ENCODE measurements at regions not wholly inside any gene's neighbourhood (a gene's known extent, or its start where the extent isn't known, plus 50 kb on each side); places are given as distances from the start of the nearest gene placed in this dataset.

DNA sequence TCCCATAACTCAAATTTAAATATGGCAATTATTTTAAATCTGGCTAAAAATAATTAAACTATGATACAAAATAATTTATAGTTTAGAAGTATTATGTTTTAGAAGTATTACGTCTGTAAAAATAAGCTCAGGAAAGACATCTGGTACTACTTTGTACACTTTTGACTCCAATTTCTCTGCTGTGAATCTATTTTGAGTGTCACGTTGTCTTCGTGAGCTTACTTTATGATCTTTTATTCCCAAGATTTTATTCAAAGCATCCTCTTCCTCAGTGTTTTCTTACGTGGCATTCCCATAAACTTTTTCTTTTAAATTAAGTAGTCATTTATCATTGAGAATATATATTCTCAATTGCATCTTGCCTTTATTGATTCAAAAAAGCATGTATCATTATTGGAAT, 223.3 kb upstream of the KCNJ16 start:
- in situ Hi-C loops (cut with MboI; ENCODE audit: low pct_unique_long_range_greater_than_20kb, low sequenced_read_pairs, unreplicated experiment), result no loop called here
- DNase-seq (ENCODE audit: low spot score), result no peak
- no peak for TF ChIP-seq CTCF (IDR thresholded peaks at IDR 0.05; ENCODE audit: extremely low read depth, insufficient read depth, missing control alignments)

GRCh38 chr17:69853541-69854224, 221.3 kb upstream of the KCNJ16 start:
- in situ Hi-C loops (cut with MboI; ENCODE audit: low pct_unique_long_range_greater_than_20kb, low sequenced_read_pairs, unreplicated experiment), result no loop called here

GRCh38 chr17:69854225-69854780, 220.7 kb upstream of the KCNJ16 start:
- in situ Hi-C loops (cut with MboI; ENCODE audit: low pct_unique_long_range_greater_than_20kb, low sequenced_read_pairs, unreplicated experiment), result no loop called here
- no peak for TF ChIP-seq CTCF (IDR thresholded peaks at IDR 0.05; ENCODE audit: extremely low read depth, insufficient read depth, missing control alignments)
- no peak for DNase-seq (ENCODE audit: low spot score)

More at GRCh38 chr17:69853541-69854224, 221.3 kb upstream of the KCNJ16 start:
- DNase-seq (ENCODE audit: low spot score), result no peak
- no peak for TF ChIP-seq CTCF (IDR thresholded peaks at IDR 0.05; ENCODE audit: extremely low read depth, insufficient read depth, missing control alignments)

DNA sequence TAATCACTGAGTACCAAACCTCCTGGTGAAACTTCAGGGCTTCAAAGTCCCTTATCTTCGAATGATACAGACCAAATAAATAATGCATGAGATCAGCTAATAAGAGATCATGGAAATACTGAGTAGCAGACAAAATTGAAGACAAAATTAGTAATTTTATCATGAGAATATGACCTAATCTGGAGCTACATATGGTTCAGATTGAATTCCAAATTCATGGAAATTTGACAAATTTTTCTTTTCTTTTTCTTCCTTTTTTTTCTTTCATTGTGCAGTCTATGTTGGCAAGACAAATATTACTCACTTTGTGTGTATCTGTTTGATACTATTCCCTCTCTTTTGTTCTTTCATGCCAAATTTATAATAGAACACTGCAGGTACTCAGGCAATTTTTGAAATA, 218.1 kb upstream of the KCNJ16 start:
- DNase-seq (ENCODE audit: low spot score), result no peak
- in situ Hi-C loops (cut with MboI; ENCODE audit: low pct_unique_long_range_greater_than_20kb, low sequenced_read_pairs, unreplicated experiment), result no loop called here
- no peak for TF ChIP-seq CTCF (IDR thresholded peaks at IDR 0.05; ENCODE audit: extremely low read depth, insufficient read depth, missing control alignments)

GRCh38 chr17:69857412-69857835, 217.6 kb upstream of the KCNJ16 start:
- no peak for TF ChIP-seq CTCF (IDR thresholded peaks at IDR 0.05; ENCODE audit: extremely low read depth, insufficient read depth, missing control alignments)
- no peak for DNase-seq (ENCODE audit: low spot score)
- in situ Hi-C loops (cut with MboI; ENCODE audit: low pct_unique_long_range_greater_than_20kb, low sequenced_read_pairs, unreplicated experiment), result no loop called here

- DNase-seq (ENCODE audit: low spot score), result no peak
- in situ Hi-C loops (cut with MboI; ENCODE audit: low pct_unique_long_range_greater_than_20kb, low sequenced_read_pairs, unreplicated experiment), result no loop called here
- no peak for TF ChIP-seq CTCF (IDR thresholded peaks at IDR 0.05; ENCODE audit: extremely low read depth, insufficient read depth, missing control alignments)
These were observed 216.6 kb upstream of the KCNJ16 start for GRCh38 chr17:69858460-69858859.
